GM12878 (cell line): ENCODE measurements at regions not wholly inside any gene's neighbourhood (a gene's known extent, or its start where the extent isn't known, plus 50 kb on each side); places are given as distances from the start of the nearest gene placed in this dataset.

ENCODE experiments used
- ATF3 ChIP-seq: IDR thresholded peaks from 2 replicates; pipeline ENCODE4 v1.6.1; 2011; ENCODE audit warnings: low read depth, mild to moderate bottlenecking, low read length, moderate library complexity, borderline replicate concordance; ENCODE audit errors: extremely low read depth
- CEBPZ ChIP-seq: fragments of 150-350 bp; IDR thresholded peaks from 2 replicates; pipeline ENCODE4 v1.6.1; 2016; ENCODE audit warnings: low read depth, low read length
- EP300 ChIP-seq, 2 experiments: fragments of 150-350 bp in 1 of 2; IDR thresholded peaks; 2 replicates each; pipeline ENCODE4 v1.6.1; 2011 to 2012; ENCODE audit warnings: low read depth in 2 of 2, low read length in 2 of 2, borderline replicate concordance in 1 of 2, improper control_type of control experiment in 1 of 2, inconsistent platforms in 1 of 2; ENCODE audit not compliant: control insufficient read depth in 1 of 2
- FOS ChIP-seq: IDR thresholded peaks from 3 replicates; pipeline ENCODE4 v1.6.1; 2011; ENCODE audit warnings: borderline replicate concordance; ENCODE audit not compliant: insufficient read length; ENCODE audit errors: extremely low read depth
- HDAC6 ChIP-seq: fragments of 200-600 bp; sonication (generic); IDR thresholded peaks from one replicate; pipeline ENCODE4 v1.8.0; 2017; ENCODE audit warnings: antibody characterized with exemption; ENCODE audit not compliant: unreplicated experiment
- PML ChIP-seq: IDR thresholded peaks from 2 replicates; pipeline ENCODE4 v1.6.1; 2012; ENCODE audit warnings: low read length, inconsistent platforms
- TF ChIP-seq, protein P1 (sequence below): fragments of 450-650 bp; IDR thresholded peaks from 2 replicates; pipeline ENCODE4 v1.6.1; 2016; ENCODE audit warnings: mild to moderate bottlenecking
- TF ChIP-seq, protein P2 (sequence below): fragments of 450-650 bp; IDR thresholded peaks from 2 replicates; pipeline ENCODE4 v1.6.1; 2017; ENCODE audit warnings: low read depth, mild to moderate bottlenecking, moderate library complexity

- TF ChIP-seq, protein P1, sequence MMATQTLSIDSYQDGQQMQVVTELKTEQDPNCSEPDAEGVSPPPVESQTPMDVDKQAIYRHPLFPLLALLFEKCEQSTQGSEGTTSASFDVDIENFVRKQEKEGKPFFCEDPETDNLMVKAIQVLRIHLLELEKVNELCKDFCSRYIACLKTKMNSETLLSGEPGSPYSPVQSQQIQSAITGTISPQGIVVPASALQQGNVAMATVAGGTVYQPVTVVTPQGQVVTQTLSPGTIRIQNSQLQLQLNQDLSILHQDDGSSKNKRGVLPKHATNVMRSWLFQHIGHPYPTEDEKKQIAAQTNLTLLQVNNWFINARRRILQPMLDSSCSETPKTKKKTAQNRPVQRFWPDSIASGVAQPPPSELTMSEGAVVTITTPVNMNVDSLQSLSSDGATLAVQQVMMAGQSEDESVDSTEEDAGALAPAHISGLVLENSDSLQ: no peak
- TF ChIP-seq CEBPZ (no peak), FOS (no peak), PML (no peak), EP300 (IDR thresholded peaks at IDR 0.05; ENCODE audit: borderline replicate concordance in 1 of 2, control insufficient read depth in 1 of 2, low read depth in 2 of 2, low read length in 2 of 2) (no peak), ATF3 (no peak), HDAC6 (no peak)
- TF ChIP-seq, protein P2, sequence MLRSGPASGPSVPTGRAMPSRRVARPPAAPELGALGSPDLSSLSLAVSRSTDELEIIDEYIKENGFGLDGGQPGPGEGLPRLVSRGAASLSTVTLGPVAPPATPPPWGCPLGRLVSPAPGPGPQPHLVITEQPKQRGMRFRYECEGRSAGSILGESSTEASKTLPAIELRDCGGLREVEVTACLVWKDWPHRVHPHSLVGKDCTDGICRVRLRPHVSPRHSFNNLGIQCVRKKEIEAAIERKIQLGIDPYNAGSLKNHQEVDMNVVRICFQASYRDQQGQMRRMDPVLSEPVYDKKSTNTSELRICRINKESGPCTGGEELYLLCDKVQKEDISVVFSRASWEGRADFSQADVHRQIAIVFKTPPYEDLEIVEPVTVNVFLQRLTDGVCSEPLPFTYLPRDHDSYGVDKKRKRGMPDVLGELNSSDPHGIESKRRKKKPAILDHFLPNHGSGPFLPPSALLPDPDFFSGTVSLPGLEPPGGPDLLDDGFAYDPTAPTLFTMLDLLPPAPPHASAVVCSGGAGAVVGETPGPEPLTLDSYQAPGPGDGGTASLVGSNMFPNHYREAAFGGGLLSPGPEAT: no peak
- TF ChIP-seq, all 136 proteins: peak for 0
These were observed 325.0 kb downstream of the ZSWIM6 start (continued) for GRCh38 chr5:61657010-61657409.
